Liver (tissue), 8 donors: ENCODE measurements at regions not wholly inside any gene's neighbourhood (a gene's known extent, or its start where the extent isn't known, plus 50 kb on each side); places are given as distances from the start of the nearest gene placed in this dataset.

ENCODE experiments used
- DNase-seq: peaks from one replicate; pipeline ENCODE4 v3.0.0-alpha.2; 2017; ENCODE audit warnings: low spot score
- H3K27ac ChIP-seq, 2 donors: one replicate each; pipeline ENCODE4 v1.7.0; 2013; ENCODE audit warnings: inconsistent platforms in 2 of 2, low read length in 2 of 2, control low read depth in 1 of 2, low read depth in 1 of 2, mild to moderate bottlenecking in 1 of 2
- H3K27me3 ChIP-seq, 4 donors: one replicate each; pipeline versions ENCODE4 v1.6.1 to v1.7.0; 2013; ENCODE audit warnings: low read length in 3 of 4, inconsistent platforms in 1 of 4, mild to moderate bottlenecking in 1 of 4, moderate library complexity in 1 of 4; ENCODE audit not compliant: control insufficient read depth in 4 of 4, insufficient read depth in 4 of 4
- H3K36me3 ChIP-seq, 4 donors: one replicate each; pipeline versions ENCODE4 v1.6.1 to v1.7.0; 2013; ENCODE audit warnings: low read length in 3 of 4, mild to moderate bottlenecking in 3 of 4, low read depth in 1 of 4, moderate library complexity in 1 of 4; ENCODE audit not compliant: control insufficient read depth in 4 of 4, insufficient read depth in 3 of 4
- H3K4me1 ChIP-seq, 4 donors: one replicate each; pipeline versions ENCODE4 v1.6.1 to v1.7.0; 2013; ENCODE audit warnings: low read length in 3 of 4, mild to moderate bottlenecking in 3 of 4, moderate library complexity in 1 of 4; ENCODE audit not compliant: control insufficient read depth in 4 of 4, insufficient read depth in 4 of 4
- H3K4me3 ChIP-seq, 3 donors: one replicate each; pipeline versions ENCODE4 v1.6.1 to v1.7.0; 2013; ENCODE audit warnings: low read length in 3 of 3, control low read depth in 1 of 3, low read depth in 1 of 3, mild to moderate bottlenecking in 1 of 3
- H3K9ac ChIP-seq, 2 donors: one replicate each; pipeline ENCODE4 v1.7.0; 2013; ENCODE audit warnings: low read length in 2 of 2, mild to moderate bottlenecking in 2 of 2, moderate library complexity in 2 of 2, control low read depth in 1 of 2, low read depth in 1 of 2
- H3K9me3 ChIP-seq, 4 donors: one replicate each; pipeline versions ENCODE4 v1.6.1 to v1.7.0; 2013; ENCODE audit warnings: low read length in 3 of 4; ENCODE audit not compliant: control insufficient read depth in 4 of 4
- ATF3 ChIP-seq: IDR thresholded peaks from 2 replicates; pipeline ENCODE4 v1.6.1; 2016; ENCODE audit warnings: antibody characterized with exemption
- EGR1 ChIP-seq, 2 donors: IDR thresholded peaks; 2 replicates each; pipeline ENCODE4 v1.6.1; 2016 to 2018; ENCODE audit warnings: antibody characterized with exemption in 2 of 2, low read depth in 2 of 2
- FOXA1 ChIP-seq: IDR thresholded peaks from 2 replicates; pipeline ENCODE4 v1.6.1; 2016; ENCODE audit warnings: antibody characterized with exemption
- FOXA2 ChIP-seq: IDR thresholded peaks from 2 replicates; pipeline ENCODE4 v1.6.1; 2016; ENCODE audit warnings: antibody characterized with exemption
- GABPA ChIP-seq, 2 donors: IDR thresholded peaks in 1 of 2; conservative IDR thresholded peaks in 1 of 2; 2 replicates each; pipeline ENCODE4 v1.6.1; 2016; ENCODE audit warnings: antibody characterized with exemption in 2 of 2, mild to moderate bottlenecking in 1 of 2, moderate library complexity in 1 of 2
- HNF4A ChIP-seq, 2 donors: conservative IDR thresholded peaks; 2 replicates each; pipeline ENCODE4 v1.6.1; 2016; ENCODE audit warnings: antibody characterized with exemption in 2 of 2, mild to moderate bottlenecking in 2 of 2
- HNF4G ChIP-seq: IDR thresholded peaks from 2 replicates; pipeline ENCODE4 v1.6.1; 2016; ENCODE audit warnings: antibody characterized with exemption
- JUND ChIP-seq, 2 donors: IDR thresholded peaks; 2 replicates each; pipeline ENCODE4 v1.6.1; 2016; ENCODE audit warnings: antibody characterized with exemption in 2 of 2
- NR2F2 ChIP-seq: IDR thresholded peaks from 2 replicates; pipeline ENCODE4 v1.6.1; 2016; ENCODE audit warnings: antibody characterized with exemption
- RAD21 ChIP-seq, 2 donors: IDR thresholded peaks; 2 replicates each; pipeline ENCODE4 v1.6.1; 2016; ENCODE audit warnings: antibody characterized with exemption in 2 of 2, mild to moderate bottlenecking in 2 of 2
- RXRA ChIP-seq, 2 donors: IDR thresholded peaks; 2 replicates each; pipeline ENCODE4 v1.6.1; 2017 to 2018; ENCODE audit warnings: antibody characterized with exemption in 2 of 2, mild to moderate bottlenecking in 1 of 2
- SP1 ChIP-seq: IDR thresholded peaks from 2 replicates; pipeline ENCODE4 v1.6.1; 2018; ENCODE audit warnings: antibody characterized with exemption, mild to moderate bottlenecking
- TAF1 ChIP-seq: conservative IDR thresholded peaks from 2 replicates; pipeline ENCODE4 v1.6.1; 2016; ENCODE audit warnings: antibody characterized with exemption, mild to moderate bottlenecking
- YY1 ChIP-seq: IDR thresholded peaks from 2 replicates; pipeline ENCODE4 v1.6.1; 2016; ENCODE audit warnings: antibody characterized with exemption, mild to moderate bottlenecking
- ZBTB33 ChIP-seq: IDR thresholded peaks from 2 replicates; pipeline ENCODE4 v1.6.1; 2016; ENCODE audit warnings: antibody characterized with exemption
- WGBS: extraction: QIAGEN DNeasy Blood & Tissue Kit; methylation state at CpG from one replicate; pipeline ENCODE4 v1.1.7; 2013; 5-methylcytosine and 5-hydroxymethylcytosine counted together
- TF ChIP-seq, protein P1 (sequence below): IDR thresholded peaks from 2 replicates; pipeline ENCODE4 v1.6.1; 2016; ENCODE audit warnings: antibody characterized with exemption, mild to moderate bottlenecking
- TF ChIP-seq, protein P2 (sequence below): fragments of 150-350 bp; IDR thresholded peaks from 2 replicates; pipeline ENCODE4 v1.5.1; 2017; ENCODE audit warnings: improper control_type of control experiment, low read depth, low read length; ENCODE audit not compliant: missing input control
- TF ChIP-seq, protein P3 (sequence below): IDR thresholded peaks from 2 replicates; pipeline ENCODE4 v1.6.1; 2016; ENCODE audit warnings: antibody characterized with exemption
- donor health status: healthy.
- donor health status: healthy.
- donor health status: healthy.
- donor health status: healthy.
- donor health status: healthy.

GRCh38 chr18:45339810-45340550 is 275.3 kb upstream of the SLC14A2 start:
- no peak overlapping the region for H3K27ac ChIP-seq
- no peak for DNase-seq
- no peak for TF ChIP-seq ATF3
- TF ChIP-seq, protein P1, sequence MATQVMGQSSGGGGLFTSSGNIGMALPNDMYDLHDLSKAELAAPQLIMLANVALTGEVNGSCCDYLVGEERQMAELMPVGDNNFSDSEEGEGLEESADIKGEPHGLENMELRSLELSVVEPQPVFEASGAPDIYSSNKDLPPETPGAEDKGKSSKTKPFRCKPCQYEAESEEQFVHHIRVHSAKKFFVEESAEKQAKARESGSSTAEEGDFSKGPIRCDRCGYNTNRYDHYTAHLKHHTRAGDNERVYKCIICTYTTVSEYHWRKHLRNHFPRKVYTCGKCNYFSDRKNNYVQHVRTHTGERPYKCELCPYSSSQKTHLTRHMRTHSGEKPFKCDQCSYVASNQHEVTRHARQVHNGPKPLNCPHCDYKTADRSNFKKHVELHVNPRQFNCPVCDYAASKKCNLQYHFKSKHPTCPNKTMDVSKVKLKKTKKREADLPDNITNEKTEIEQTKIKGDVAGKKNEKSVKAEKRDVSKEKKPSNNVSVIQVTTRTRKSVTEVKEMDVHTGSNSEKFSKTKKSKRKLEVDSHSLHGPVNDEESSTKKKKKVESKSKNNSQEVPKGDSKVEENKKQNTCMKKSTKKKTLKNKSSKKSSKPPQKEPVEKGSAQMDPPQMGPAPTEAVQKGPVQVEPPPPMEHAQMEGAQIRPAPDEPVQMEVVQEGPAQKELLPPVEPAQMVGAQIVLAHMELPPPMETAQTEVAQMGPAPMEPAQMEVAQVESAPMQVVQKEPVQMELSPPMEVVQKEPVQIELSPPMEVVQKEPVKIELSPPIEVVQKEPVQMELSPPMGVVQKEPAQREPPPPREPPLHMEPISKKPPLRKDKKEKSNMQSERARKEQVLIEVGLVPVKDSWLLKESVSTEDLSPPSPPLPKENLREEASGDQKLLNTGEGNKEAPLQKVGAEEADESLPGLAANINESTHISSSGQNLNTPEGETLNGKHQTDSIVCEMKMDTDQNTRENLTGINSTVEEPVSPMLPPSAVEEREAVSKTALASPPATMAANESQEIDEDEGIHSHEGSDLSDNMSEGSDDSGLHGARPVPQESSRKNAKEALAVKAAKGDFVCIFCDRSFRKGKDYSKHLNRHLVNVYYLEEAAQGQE, result no peak
- TF ChIP-seq YY1, result no peak
- TF ChIP-seq FOXA1, result no peak
- no peak for TF ChIP-seq RXRA (IDR thresholded peaks at IDR 0.05)
- TF ChIP-seq ZBTB33, result no peak
- no peak for TF ChIP-seq HNF4A (conservative IDR thresholded peaks at IDR 0.05)
- TF ChIP-seq, protein P2, sequence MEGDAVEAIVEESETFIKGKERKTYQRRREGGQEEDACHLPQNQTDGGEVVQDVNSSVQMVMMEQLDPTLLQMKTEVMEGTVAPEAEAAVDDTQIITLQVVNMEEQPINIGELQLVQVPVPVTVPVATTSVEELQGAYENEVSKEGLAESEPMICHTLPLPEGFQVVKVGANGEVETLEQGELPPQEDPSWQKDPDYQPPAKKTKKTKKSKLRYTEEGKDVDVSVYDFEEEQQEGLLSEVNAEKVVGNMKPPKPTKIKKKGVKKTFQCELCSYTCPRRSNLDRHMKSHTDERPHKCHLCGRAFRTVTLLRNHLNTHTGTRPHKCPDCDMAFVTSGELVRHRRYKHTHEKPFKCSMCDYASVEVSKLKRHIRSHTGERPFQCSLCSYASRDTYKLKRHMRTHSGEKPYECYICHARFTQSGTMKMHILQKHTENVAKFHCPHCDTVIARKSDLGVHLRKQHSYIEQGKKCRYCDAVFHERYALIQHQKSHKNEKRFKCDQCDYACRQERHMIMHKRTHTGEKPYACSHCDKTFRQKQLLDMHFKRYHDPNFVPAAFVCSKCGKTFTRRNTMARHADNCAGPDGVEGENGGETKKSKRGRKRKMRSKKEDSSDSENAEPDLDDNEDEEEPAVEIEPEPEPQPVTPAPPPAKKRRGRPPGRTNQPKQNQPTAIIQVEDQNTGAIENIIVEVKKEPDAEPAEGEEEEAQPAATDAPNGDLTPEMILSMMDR, result no peak
- no peak for TF ChIP-seq FOXA2
- TF ChIP-seq EGR1 (IDR thresholded peaks at IDR 0.05; ENCODE audit: low read depth in 2 of 2), result no peak
- no peak for TF ChIP-seq RAD21 (IDR thresholded peaks at IDR 0.05)
- TF ChIP-seq TAF1, result no peak
- TF ChIP-seq GABPA (IDR thresholded peaks at IDR 0.05 in 1 of 2, conservative IDR thresholded peaks at IDR 0.05 in 1 of 2), result no peak
- no peak for TF ChIP-seq SP1
- TF ChIP-seq NR2F2, result no peak
- TF ChIP-seq, protein P3, sequence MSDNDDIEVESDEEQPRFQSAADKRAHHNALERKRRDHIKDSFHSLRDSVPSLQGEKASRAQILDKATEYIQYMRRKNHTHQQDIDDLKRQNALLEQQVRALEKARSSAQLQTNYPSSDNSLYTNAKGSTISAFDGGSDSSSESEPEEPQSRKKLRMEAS, result no peak
- no peak for TF ChIP-seq HNF4G
- no peak for TF ChIP-seq JUND (IDR thresholded peaks at IDR 0.05)
- no peaks in the 10 kb centered on the region for H3K4me1 ChIP-seq
- H3K36me3 ChIP-seq, result no peaks in the 10 kb centered on the region
- 81% methylated on average over 4 of the region's 4 CpGs for WGBS
- H3K4me3 ChIP-seq, result no peak overlapping the region
- no peaks in the 10 kb centered on the region for H3K27me3 ChIP-seq
- no peaks in the 10 kb centered on the region for H3K9me3 ChIP-seq
- H3K9ac ChIP-seq, result no peak overlapping the region
